ENCODE measurements at regions not wholly inside any gene's neighbourhood (a gene's known extent, or its start where the extent isn't known, plus 50 kb on each side); places are given as distances from the start of the nearest gene placed in this dataset.

GRCh38 chr18:60146220-60146960 lies 226.2 kb downstream of the MC4R start:
- peaks cover 2% of the 10 kb centered on the region for H3K27me3 Mint-ChIP-seq
- POLR2A ChIA-PET: no interaction called here
- no peak for DNase-seq
- no peaks in the 10 kb centered on the region for H3K9me3 Mint-ChIP-seq
- CTCF ChIA-PET: no interaction called here
- no peaks in the 10 kb centered on the region for H3K4me1 Mint-ChIP-seq
- H3K27ac Mint-ChIP-seq: no peak overlapping the region
- no peak overlapping the region for H3K4me3 Mint-ChIP-seq
- no peaks in the 10 kb centered on the region for H3K36me3 Mint-ChIP-seq (ENCODE audit: low read depth)

GRCh38 chr18:60145776-60146175 lies 226.8 kb downstream of the MC4R start:
- ChIA-PET CTCF (no interaction called here), POLR2A (no interaction called here)
- Mint-ChIP-seq H3K9me3 (no peaks in the 10 kb centered on the region), H3K4me1 (no peaks in the 10 kb centered on the region), H3K27me3 (peaks cover 2% of the 10 kb centered on the region), H3K4me3 (no peak overlapping the region), H3K27ac (no peak overlapping the region), H3K36me3 (ENCODE audit: low read depth) (no peaks in the 10 kb centered on the region)
- no peak for DNase-seq

- DNase-seq: no peak
- Mint-ChIP-seq H3K27me3 (no peaks in the 10 kb centered on the region), H3K36me3 (ENCODE audit: low read depth) (no peaks in the 10 kb centered on the region), H3K4me3 (no peak overlapping the region), H3K9me3 (peaks cover 6% of the 10 kb centered on the region), H3K27ac (no peak overlapping the region), H3K4me1 (no peaks in the 10 kb centered on the region)
- CTCF ChIA-PET: no interaction called here
- POLR2A ChIA-PET: no interaction called here
Measured at GRCh38 chr18:60134806-60135205, 235.0 kb downstream of the PMAIP1 start.

GRCh38 chr18:60130284-60130683 lies 230.5 kb downstream of the PMAIP1 start:
- Mint-ChIP-seq H3K9me3 (peaks cover 3% of the 10 kb centered on the region), H3K27me3 (no peaks in the 10 kb centered on the region), H3K4me3 (no peak overlapping the region), H3K4me1 (no peaks in the 10 kb centered on the region), H3K36me3 (ENCODE audit: low read depth) (no peaks in the 10 kb centered on the region), H3K27ac (no peak overlapping the region)
- ChIA-PET CTCF (no interaction called here), POLR2A (no interaction called here)
- no peak for DNase-seq

GRCh38 chr18:60123031-60123430 lies 223.2 kb downstream of the PMAIP1 start:
- no peaks in the 10 kb centered on the region for H3K36me3 Mint-ChIP-seq (ENCODE audit: low read depth)
- H3K4me1 Mint-ChIP-seq: no peaks in the 10 kb centered on the region
- no peak overlapping the region for H3K4me3 Mint-ChIP-seq
- POLR2A ChIA-PET: no interaction called here
- CTCF ChIA-PET: no interaction called here
- H3K9me3 Mint-ChIP-seq: no peaks in the 10 kb centered on the region
- H3K27me3 Mint-ChIP-seq: no peaks in the 10 kb centered on the region
- no peak overlapping the region for H3K27ac Mint-ChIP-seq
- DNase-seq: no peak

GRCh38 chr18:60122339-60122738 lies 222.5 kb downstream of the PMAIP1 start:
- Mint-ChIP-seq H3K36me3 (ENCODE audit: low read depth) (no peaks in the 10 kb centered on the region), H3K27ac (no peak overlapping the region), H3K27me3 (no peaks in the 10 kb centered on the region), H3K9me3 (no peaks in the 10 kb centered on the region), H3K4me3 (no peak overlapping the region), H3K4me1 (no peaks in the 10 kb centered on the region)
- DNase-seq: no peak
- POLR2A ChIA-PET: no interaction called here
- CTCF ChIA-PET: no interaction called here

GRCh38 chr18:60120231-60120750 lies 220.5 kb downstream of the PMAIP1 start:
- no peaks in the 10 kb centered on the region for H3K4me1 Mint-ChIP-seq
- no peak for DNase-seq
- H3K27me3 Mint-ChIP-seq: no peaks in the 10 kb centered on the region
- POLR2A ChIA-PET: no interaction called here
- H3K9me3 Mint-ChIP-seq: no peaks in the 10 kb centered on the region
- CTCF ChIA-PET: no interaction called here
- H3K4me3 Mint-ChIP-seq: no peak overlapping the region
- no peaks in the 10 kb centered on the region for H3K36me3 Mint-ChIP-seq (ENCODE audit: low read depth)
- H3K27ac Mint-ChIP-seq: no peak overlapping the region

- no peak overlapping the region for H3K27ac Mint-ChIP-seq
- no peaks in the 10 kb centered on the region for H3K27me3 Mint-ChIP-seq
- no peak overlapping the region for H3K4me3 Mint-ChIP-seq
- CTCF ChIA-PET: no interaction called here
- no peaks in the 10 kb centered on the region for H3K36me3 Mint-ChIP-seq (ENCODE audit: low read depth)
- POLR2A ChIA-PET: no interaction called here
- no peaks in the 10 kb centered on the region for H3K4me1 Mint-ChIP-seq
- no peaks in the 10 kb centered on the region for H3K9me3 Mint-ChIP-seq
- DNase-seq: no peak
Measured at GRCh38 chr18:60117321-60117720, 217.5 kb downstream of the PMAIP1 start.

- ChIA-PET POLR2A (no interaction called here), CTCF (no interaction called here)
- no peak for DNase-seq
- no peaks in the 10 kb centered on the region for H3K27me3 Mint-ChIP-seq
- H3K4me1 Mint-ChIP-seq: no peaks in the 10 kb centered on the region
- H3K36me3 Mint-ChIP-seq (ENCODE audit: low read depth): no peaks in the 10 kb centered on the region
- no peak overlapping the region for H3K4me3 Mint-ChIP-seq
- no peaks in the 10 kb centered on the region for H3K9me3 Mint-ChIP-seq
- no peak overlapping the region for H3K27ac Mint-ChIP-seq
Measured at GRCh38 chr18:60113396-60113795, 213.6 kb downstream of the PMAIP1 start.

- Mint-ChIP-seq H3K4me3 (no peak overlapping the region), H3K9me3 (no peaks in the 10 kb centered on the region), H3K4me1 (no peaks in the 10 kb centered on the region), H3K27ac (no peak overlapping the region), H3K36me3 (ENCODE audit: low read depth) (no peaks in the 10 kb centered on the region), H3K27me3 (no peaks in the 10 kb centered on the region)
- DNase-seq: no peak
- ChIA-PET POLR2A (no interaction called here), CTCF (no interaction called here)
Measured at GRCh38 chr18:60112369-60112768, 212.6 kb downstream of the PMAIP1 start.

GRCh38 chr18:60111525-60111924 lies 211.7 kb downstream of the PMAIP1 start:
- no peaks in the 10 kb centered on the region for H3K9me3 Mint-ChIP-seq
- H3K4me3 Mint-ChIP-seq: no peak overlapping the region
- ChIA-PET CTCF (no interaction called here), POLR2A (no interaction called here)
- no peaks in the 10 kb centered on the region for H3K27me3 Mint-ChIP-seq
- DNase-seq: no peak
- H3K4me1 Mint-ChIP-seq: no peaks in the 10 kb centered on the region
- H3K27ac Mint-ChIP-seq: no peak overlapping the region
- no peaks in the 10 kb centered on the region for H3K36me3 Mint-ChIP-seq (ENCODE audit: low read depth)

- H3K36me3 Mint-ChIP-seq (ENCODE audit: low read depth): no peaks in the 10 kb centered on the region
- POLR2A ChIA-PET: no interaction called here
- no peak for DNase-seq
- H3K27me3 Mint-ChIP-seq: no peaks in the 10 kb centered on the region
- H3K4me3 Mint-ChIP-seq: no peak overlapping the region
- no peak overlapping the region for H3K27ac Mint-ChIP-seq
- no peaks in the 10 kb centered on the region for H3K9me3 Mint-ChIP-seq
- CTCF ChIA-PET: no interaction called here
- no peaks in the 10 kb centered on the region for H3K4me1 Mint-ChIP-seq
Measured at GRCh38 chr18:60110836-60111235, 211.0 kb downstream of the PMAIP1 start.

- Mint-ChIP-seq H3K9me3 (no peaks in the 10 kb centered on the region), H3K4me3 (no peak overlapping the region), H3K36me3 (ENCODE audit: low read depth) (no peaks in the 10 kb centered on the region), H3K4me1 (no peaks in the 10 kb centered on the region), H3K27ac (no peak overlapping the region), H3K27me3 (peaks cover 2% of the 10 kb centered on the region)
- ChIA-PET CTCF (no interaction called here), POLR2A (no interaction called here)
- no peak for DNase-seq
Measured at GRCh38 chr18:60100778-60101177, 201.0 kb downstream of the PMAIP1 start.

GRCh38 chr18:60099709-60100108 lies 199.9 kb downstream of the PMAIP1 start:
- H3K9me3 Mint-ChIP-seq: no peaks in the 10 kb centered on the region
- H3K36me3 Mint-ChIP-seq (ENCODE audit: low read depth): no peaks in the 10 kb centered on the region
- POLR2A ChIA-PET: no interaction called here

More at GRCh38 chr18:60099709-60100108, 199.9 kb downstream of the PMAIP1 start:
- H3K27me3 Mint-ChIP-seq: peaks cover 2% of the 10 kb centered on the region
- no peak overlapping the region for H3K4me3 Mint-ChIP-seq
- DNase-seq: no peak
- CTCF ChIA-PET: no interaction called here
- no peak overlapping the region for H3K27ac Mint-ChIP-seq
- no peaks in the 10 kb centered on the region for H3K4me1 Mint-ChIP-seq
